Stimulated activated CD4-positive, alpha-beta T cell treated with anti-CD3 and anti-CD28 coated beads, Interleukin-1b, Interleukin-23, amount 100 ng/mL, for 24 hours (primary cell): ENCODE measurements at regions not wholly inside any gene's neighbourhood (a gene's known extent, or its start where the extent isn't known, plus 50 kb on each side); places are given as distances from the start of the nearest gene placed in this dataset.

ENCODE experiments used
- DNase-seq, 4 experiments: peaks; one replicate each; pipeline ENCODE4 v3.0.0-alpha.2; 2020; ENCODE audit warnings: low read depth in 4 of 4, low spot score in 1 of 4

GRCh38 chr20:24378661-24379483 is 90.6 kb upstream of the SYNDIG1 start:
- DNase-seq: no peak

GRCh38 chr20:24376311-24377099 is 92.9 kb upstream of the SYNDIG1 start:
- no peak for DNase-seq

- DNase-seq: no peak
These were observed 96.1 kb upstream of the SYNDIG1 start for GRCh38 chr20:24373372-24373771.

GRCh38 chr20:24370911-24371695 is 98.3 kb upstream of the SYNDIG1 start:
- DNase-seq: no peak

- DNase-seq: no peak
These were observed 99.2 kb upstream of the SYNDIG1 start for GRCh38 chr20:24370249-24370648.

GRCh38 chr20:24368253-24368652 is 101.2 kb upstream of the SYNDIG1 start:
- no peak for DNase-seq

- no peak for DNase-seq
These were observed 103.0 kb upstream of the SYNDIG1 start for GRCh38 chr20:24366336-24367004.

- no peak for DNase-seq
These were observed 103.8 kb upstream of the SYNDIG1 start for GRCh38 chr20:24365670-24366069.

- no peak for DNase-seq
These were observed 104.9 kb upstream of the SYNDIG1 start for GRCh38 chr20:24364482-24364881.

- no peak for DNase-seq
These were observed 106.4 kb upstream of the SYNDIG1 start for GRCh38 chr20:24363031-24363430.

- DNase-seq: no peak
These were observed 107.3 kb upstream of the SYNDIG1 start for GRCh38 chr20:24362080-24362479.

- DNase-seq: no peak
These were observed 107.9 kb upstream of the SYNDIG1 start for GRCh38 chr20:24361541-24361940.

- DNase-seq: no peak
These were observed 108.9 kb upstream of the SYNDIG1 start for GRCh38 chr20:24360531-24360930.

- DNase-seq: no peak
These were observed 110.0 kb upstream of the SYNDIG1 start for GRCh38 chr20:24359321-24360027.

GRCh38 chr20:24357931-24358330 is 111.5 kb upstream of the SYNDIG1 start:
- no peak for DNase-seq

GRCh38 chr20:24357177-24357576 is 112.3 kb upstream of the SYNDIG1 start:
- DNase-seq: no peak

- DNase-seq: no peak
These were observed 116.2 kb upstream of the SYNDIG1 start for GRCh38 chr20:24353135-24353690.

- DNase-seq: no peak
These were observed 118.5 kb upstream of the SYNDIG1 start for GRCh38 chr20:24350923-24351368.

- DNase-seq: no peak
These were observed 127.6 kb upstream of the SYNDIG1 start for GRCh38 chr20:24341781-24342180.

- DNase-seq: no peak
These were observed 128.5 kb upstream of the SYNDIG1 start for GRCh38 chr20:24340933-24341332.
